T47D (cell line): ENCODE measurements at regions not wholly inside any gene's neighbourhood (a gene's known extent, or its start where the extent isn't known, plus 50 kb on each side); places are given as distances from the start of the nearest gene placed in this dataset.

ENCODE experiments used
- DNase-seq, 2 experiments: peaks; one replicate each; pipeline versions ENCODE4 v3.0.0 to v3.0.0-alpha.2; 2011 to 2012; ENCODE audit warnings: low read depth in 1 of 2, low spot score in 1 of 2
- JUND ChIP-seq: IDR thresholded peaks from 2 replicates; pipeline ENCODE4 v1.6.1; 2012; ENCODE audit warnings: low read depth
- in situ Hi-C: cut with HindIII; loops from 2 replicates; pipeline ENCODE4 v1.10.0; 2016; ENCODE audit warnings: low sequenced_read_pairs, low pct_unique_long_range_greater_than_20kb

DNA sequence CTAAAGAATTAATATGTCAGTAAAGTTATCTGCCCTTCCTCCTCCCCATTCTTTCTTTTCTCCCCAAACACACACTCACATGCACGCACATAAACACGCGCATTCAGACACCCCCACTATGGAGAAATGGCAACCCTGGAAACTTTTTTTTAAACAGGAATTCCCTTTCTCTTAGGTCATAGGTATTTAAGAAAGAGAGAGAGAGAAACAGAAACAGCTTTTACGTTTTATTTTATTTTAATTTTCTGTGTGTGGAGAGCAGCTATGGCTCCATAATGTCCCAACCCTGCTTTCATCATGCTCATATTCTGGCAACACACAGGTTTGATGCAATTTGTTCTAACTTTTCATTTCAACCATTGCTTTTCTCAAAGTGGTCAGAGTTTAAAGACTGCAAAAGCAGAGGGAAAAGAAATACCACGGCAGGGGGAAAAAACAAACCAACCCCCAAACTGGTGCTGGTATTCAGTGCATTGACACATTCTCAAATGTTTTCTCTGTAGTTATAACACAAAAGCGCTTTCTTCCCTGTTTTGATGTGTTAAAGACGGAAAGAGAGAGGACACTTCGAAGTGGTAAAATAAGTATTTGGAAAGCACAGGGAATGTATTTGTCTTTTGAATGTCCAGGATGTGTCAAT, 126.0 kb upstream of the TMEM161B start:
- DNase-seq, result no peak
- TF ChIP-seq JUND, result no peak
- in situ Hi-C loops, result no loop called here

DNA sequence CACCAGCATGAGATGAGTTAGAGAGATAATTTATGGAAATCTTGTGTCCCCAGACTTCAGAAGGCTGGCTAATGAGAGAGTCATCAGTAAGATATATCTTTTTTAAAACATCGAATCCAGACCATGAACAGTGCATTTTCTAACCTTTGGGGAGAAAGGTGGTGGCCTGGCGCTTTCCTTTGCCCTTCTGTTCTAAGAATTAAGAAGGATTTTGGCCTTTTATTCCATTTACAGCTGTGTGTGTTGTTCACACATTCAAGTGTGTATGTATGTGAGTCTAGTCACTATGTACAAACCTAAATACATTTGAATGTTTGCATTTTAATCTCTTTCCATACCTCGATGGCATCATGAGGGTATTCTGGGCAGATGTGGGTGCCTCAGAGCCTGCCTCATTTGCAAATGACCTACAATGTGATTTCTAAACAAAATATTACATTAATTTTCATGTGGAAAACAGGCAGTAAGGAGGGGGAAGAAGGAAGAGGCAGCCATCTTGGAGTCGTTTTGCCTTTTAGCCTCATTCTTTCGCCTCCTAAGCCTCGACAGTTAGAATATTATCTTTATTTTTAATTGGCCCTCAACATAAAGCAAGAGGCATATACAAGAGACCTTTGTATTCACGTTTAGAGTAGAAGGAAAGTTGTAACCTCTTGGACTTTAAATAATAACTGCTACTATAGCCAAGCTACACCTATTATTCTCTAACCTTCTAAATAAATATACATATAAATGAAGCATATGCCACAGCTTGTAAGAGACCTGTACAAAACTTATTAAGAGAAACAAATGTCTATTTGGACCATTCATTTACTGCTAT, 125.3 kb upstream of the TMEM161B start:
- DNase-seq, result no peak
- no peak for TF ChIP-seq JUND
- in situ Hi-C loops, result no loop called here

DNA sequence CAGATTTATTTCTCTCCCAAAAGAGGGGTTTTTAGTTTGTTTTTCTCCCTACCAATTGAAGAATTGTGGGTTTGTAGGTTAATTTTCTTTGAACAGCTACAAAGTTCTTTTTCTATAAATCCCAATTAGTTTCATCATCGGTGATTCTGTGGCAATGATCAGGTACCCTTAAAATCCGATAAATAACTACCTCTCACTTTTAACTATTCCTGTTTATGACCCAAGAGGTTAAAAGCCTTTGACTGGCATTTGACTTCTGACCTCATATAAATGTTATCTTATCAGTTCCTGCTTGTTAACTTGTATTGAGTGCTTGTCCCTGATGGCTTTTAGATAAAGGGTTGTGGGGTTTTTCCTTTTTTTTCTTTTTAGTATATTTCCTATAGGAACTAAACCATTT, 124.4 kb upstream of the TMEM161B start:
- no peak for DNase-seq
- no peak for TF ChIP-seq JUND

DNA sequence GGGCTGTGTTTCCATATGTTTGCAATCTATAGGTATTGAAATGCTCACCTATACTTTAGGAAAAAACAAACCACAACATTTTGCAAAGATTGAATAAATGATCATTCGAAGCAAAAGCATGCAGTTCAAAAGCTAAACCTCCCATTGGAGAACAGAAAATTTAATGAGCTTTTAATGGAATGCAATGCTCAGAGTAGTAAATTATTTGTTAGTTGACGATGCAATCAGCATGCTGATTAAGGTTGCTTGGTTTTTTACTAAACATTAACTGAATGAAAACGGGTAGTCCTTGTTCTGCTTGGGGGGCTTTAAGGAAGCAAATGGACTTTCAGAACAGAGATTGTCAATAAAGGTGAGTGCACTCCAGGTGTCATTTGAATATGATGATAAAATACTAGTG, 123.3 kb upstream of the TMEM161B start:
- in situ Hi-C loops, result no loop called here
- no peak for DNase-seq
- no peak for TF ChIP-seq JUND

More for the DNA sequence above, 124.4 kb upstream of the TMEM161B start:
- in situ Hi-C loops, result no loop called here

DNA sequence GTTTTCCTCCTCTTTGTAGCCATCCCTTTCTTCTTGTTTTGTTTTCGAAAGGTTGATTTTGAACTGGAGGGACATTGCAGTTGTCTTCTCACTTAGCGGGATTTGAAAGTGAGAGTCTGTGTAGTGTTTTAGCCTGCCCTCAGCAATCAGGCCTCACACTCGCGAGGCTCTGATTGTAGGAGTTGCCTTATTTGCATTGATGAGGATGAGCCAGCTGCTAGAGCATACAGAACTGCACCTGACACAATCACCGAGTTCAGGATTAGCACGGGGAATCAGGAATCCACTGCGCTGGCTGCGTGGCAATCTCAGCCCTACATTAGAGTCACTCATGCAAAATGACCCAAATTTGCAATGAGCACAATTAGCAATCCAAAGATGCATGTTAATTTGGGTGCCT, 122.5 kb upstream of the TMEM161B start:
- no peak for DNase-seq
- in situ Hi-C loops, result no loop called here
- no peak for TF ChIP-seq JUND

DNA sequence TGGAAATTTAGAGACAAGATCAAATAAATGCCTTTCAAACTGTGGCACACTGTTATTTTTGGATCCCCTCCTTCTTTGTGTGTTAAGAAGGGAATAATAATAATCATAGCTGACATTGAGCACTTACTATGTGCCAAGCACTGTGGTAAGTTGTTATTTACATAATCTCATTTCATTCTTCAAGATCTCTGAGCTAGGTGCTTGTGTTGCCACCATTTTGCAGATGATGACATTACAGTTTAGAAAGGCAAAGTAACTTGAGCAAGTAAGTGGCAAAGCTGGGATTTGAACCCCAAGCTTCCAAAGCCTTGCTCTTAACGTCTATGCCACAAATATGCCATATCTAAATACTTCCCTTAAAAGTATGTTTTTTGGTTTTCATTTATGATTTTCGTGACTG, 121.8 kb upstream of the TMEM161B start:
- no peak for DNase-seq
- in situ Hi-C loops, result no loop called here
- TF ChIP-seq JUND, result no peak

DNA sequence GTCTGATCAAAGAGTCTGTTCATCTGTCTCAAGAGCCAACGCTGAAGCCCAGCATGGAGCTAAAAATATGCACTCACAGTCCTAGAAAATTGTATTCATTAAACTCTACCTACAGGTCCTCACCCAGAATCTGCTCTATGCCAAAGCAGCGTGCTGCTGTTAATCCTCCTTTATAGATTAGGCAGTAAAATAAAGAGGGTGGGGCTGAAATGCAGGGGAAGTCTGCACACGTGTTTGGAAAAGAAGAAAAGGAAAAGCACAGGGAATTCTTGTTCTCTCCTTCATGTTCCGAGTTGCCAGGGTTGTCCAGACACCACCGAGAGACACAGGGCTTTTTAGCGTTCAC, 121.4 kb upstream of the TMEM161B start:
- in situ Hi-C loops, result no loop called here
- no peak for DNase-seq
- no peak for TF ChIP-seq JUND

DNA sequence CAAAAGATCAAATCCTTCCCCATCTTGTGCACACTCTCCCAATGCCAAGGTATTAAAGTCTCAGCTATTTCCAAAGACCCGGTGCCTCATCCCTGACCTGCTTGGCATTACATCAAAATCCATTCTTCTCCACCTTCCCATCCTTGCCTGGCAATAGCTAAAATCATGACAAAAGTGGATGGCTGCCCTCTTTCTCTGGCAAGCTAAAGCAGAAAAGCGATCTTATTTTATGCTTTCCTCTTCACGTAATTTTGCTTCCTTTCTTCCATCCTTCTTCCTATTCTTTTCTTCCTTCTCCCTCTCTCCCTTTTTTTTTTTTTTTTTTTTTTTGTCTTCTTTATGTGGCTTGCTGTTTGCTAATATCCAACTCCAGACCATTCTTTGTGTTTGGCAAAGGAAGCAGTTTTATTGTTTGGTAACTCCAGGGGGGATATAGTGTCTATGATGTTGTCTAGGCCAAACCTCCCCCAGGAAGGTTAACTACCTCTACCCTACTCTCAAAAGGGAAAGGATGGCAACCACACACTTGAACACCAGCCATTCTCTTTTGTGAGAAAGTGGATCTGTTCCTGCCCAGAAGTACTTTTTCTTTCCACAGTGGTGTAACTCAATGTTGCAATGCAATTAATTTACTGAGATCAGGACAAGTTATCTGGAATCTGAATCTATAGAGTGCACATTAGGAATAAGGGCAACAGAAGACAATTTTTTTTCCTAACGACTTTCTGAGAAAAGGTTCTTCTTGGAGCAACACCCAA, 120.9 kb upstream of the TMEM161B start:
- TF ChIP-seq JUND, result no peak
- in situ Hi-C loops, result no loop called here
- no peak for DNase-seq

DNA sequence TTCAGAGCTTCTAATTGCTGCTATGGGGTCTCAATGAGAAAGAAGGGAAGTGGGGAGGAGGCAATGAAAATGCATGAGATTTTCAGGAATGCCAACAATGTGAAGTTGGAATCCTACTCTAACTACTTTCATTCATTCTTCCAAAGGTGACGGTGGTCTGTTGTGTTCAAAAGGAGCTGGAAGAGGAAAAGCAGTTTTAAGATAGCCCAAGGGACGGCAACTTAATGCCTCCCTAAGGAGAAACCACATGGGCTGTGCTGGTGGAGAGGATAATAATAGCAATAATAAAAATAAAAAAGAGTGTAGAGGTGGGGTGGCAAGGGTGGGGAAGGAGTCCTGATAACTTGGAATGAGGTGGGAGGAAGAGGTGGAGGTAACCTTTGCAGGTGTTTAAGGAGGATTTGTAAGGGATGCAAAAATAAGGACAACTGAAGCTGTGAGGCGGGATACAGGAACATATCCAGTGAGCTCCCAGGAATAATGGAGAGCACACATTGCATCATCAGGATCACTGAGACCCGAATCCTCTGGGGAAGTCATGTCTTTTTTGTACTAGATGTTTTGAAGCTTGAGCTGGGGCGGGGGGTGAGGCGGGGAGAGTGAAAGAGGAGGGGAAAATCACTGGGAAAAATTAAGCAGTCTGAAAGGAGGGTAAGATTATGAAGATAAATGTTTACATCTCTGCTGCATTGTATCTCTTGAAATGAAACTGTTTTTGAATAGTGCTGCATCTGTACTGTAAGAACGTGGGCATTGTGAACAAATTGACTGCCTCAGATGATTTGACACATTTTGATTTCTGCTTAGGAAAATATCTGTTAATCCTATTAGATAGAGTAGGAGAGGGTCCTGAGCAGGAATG, 120.1 kb upstream of the TMEM161B start:
- TF ChIP-seq JUND, result no peak
- DNase-seq, result no peak
- in situ Hi-C loops, result no loop called here

DNA sequence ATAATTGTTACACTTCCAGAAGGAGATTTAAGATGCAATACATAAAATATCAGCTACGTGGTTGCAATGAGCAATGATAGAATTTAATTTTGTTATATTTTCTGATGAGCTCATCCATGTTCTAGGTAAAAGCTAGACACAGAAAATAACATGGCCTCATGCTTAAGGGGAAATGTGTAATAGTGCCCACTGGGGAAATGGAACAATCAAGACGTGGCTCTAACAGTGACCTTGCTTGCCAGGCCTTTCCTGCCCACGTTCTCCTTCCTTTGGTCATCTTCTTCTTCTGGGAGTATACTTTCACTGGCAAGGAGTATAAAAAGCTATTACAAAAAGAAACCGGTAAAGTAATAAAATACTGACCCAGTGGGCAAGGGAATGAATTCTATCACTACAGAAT, 116.2 kb upstream of the TMEM161B start:
- in situ Hi-C loops, result no loop called here
- TF ChIP-seq JUND, result no peak
- no peak for DNase-seq

DNA sequence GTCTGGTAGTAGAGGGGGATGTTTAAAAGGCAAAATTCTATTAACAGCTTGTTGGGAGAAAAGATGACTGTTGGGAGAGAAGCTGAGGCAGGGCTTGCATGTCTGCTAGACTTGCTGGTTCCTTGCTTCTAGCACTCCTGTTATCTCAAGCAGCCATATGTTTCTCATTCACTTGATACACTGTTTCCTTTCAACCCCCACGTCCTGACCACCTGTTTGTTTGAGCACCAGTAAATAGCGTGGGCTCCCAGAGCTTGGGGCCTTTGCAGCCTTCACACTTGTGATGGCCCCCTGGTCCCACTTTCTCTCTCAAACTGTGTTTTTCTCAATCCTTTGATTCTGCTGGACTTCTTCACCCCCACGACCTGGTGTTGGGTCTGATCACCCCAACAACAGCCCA, 111.7 kb upstream of the TMEM161B start:
- DNase-seq, result no peak
- in situ Hi-C loops, result no loop called here
- no peak for TF ChIP-seq JUND
